ENCODE measurements at regions not wholly inside any gene's neighbourhood (a gene's known extent, or its start where the extent isn't known, plus 50 kb on each side); places are given as distances from the start of the nearest gene placed in this dataset.

GRCh38 chr15:62757535-62757934 lies 285.0 kb upstream of the TPM1 start:
- Mint-ChIP-seq H3K36me3 (ENCODE audit: low read depth) (no peaks in the 10 kb centered on the region), H3K27ac (no peak overlapping the region), H3K4me1 (ENCODE audit: low read depth) (no peaks in the 10 kb centered on the region), H3K9me3 (no peaks in the 10 kb centered on the region), H3K4me3 (no peak overlapping the region), H3K27me3 (ENCODE audit: low read depth) (peaks cover 3% of the 10 kb centered on the region)

GRCh38 chr15:62758126-62758951 lies 284.2 kb upstream of the TPM1 start:
- H3K4me1 Mint-ChIP-seq (ENCODE audit: low read depth), result no peaks in the 10 kb centered on the region
- H3K27ac Mint-ChIP-seq, result no peak overlapping the region
- H3K4me3 Mint-ChIP-seq, result no peak overlapping the region
- H3K27me3 Mint-ChIP-seq (ENCODE audit: low read depth), result peaks cover 3% of the 10 kb centered on the region
- H3K9me3 Mint-ChIP-seq, result no peaks in the 10 kb centered on the region
- H3K36me3 Mint-ChIP-seq (ENCODE audit: low read depth), result no peaks in the 10 kb centered on the region

- Mint-ChIP-seq H3K27ac (no peak overlapping the region), H3K36me3 (ENCODE audit: low read depth) (no peaks in the 10 kb centered on the region), H3K4me1 (ENCODE audit: low read depth) (no peaks in the 10 kb centered on the region), H3K9me3 (no peaks in the 10 kb centered on the region), H3K27me3 (ENCODE audit: low read depth) (peaks cover 3% of the 10 kb centered on the region), H3K4me3 (no peak overlapping the region)
These were observed 283.6 kb upstream of the TPM1 start for GRCh38 chr15:62758952-62759349.

GRCh38 chr15:62760538-62760937 lies 282.0 kb upstream of the TPM1 start:
- H3K4me3 Mint-ChIP-seq, result no peak overlapping the region
- H3K36me3 Mint-ChIP-seq (ENCODE audit: low read depth), result no peaks in the 10 kb centered on the region
- no peaks in the 10 kb centered on the region for H3K4me1 Mint-ChIP-seq (ENCODE audit: low read depth)
- no peak overlapping the region for H3K27ac Mint-ChIP-seq
- H3K27me3 Mint-ChIP-seq (ENCODE audit: low read depth), result peaks cover 3% of the 10 kb centered on the region
- no peaks in the 10 kb centered on the region for H3K9me3 Mint-ChIP-seq

- H3K27ac Mint-ChIP-seq, result no peak overlapping the region
- H3K36me3 Mint-ChIP-seq (ENCODE audit: low read depth), result no peaks in the 10 kb centered on the region
- no peak overlapping the region for H3K4me3 Mint-ChIP-seq
- H3K27me3 Mint-ChIP-seq (ENCODE audit: low read depth), result peaks cover 3% of the 10 kb centered on the region
- H3K9me3 Mint-ChIP-seq, result no peaks in the 10 kb centered on the region
- H3K4me1 Mint-ChIP-seq (ENCODE audit: low read depth), result no peaks in the 10 kb centered on the region
These were observed 276.6 kb upstream of the TPM1 start for GRCh38 chr15:62765916-62766315.

GRCh38 chr15:62766599-62766998 lies 275.9 kb upstream of the TPM1 start:
- Mint-ChIP-seq H3K4me3 (no peak overlapping the region), H3K36me3 (ENCODE audit: low read depth) (no peaks in the 10 kb centered on the region)

GRCh38 chr15:62769604-62770003 lies 272.9 kb upstream of the TPM1 start:
- H3K4me1 Mint-ChIP-seq (ENCODE audit: low read depth), result no peaks in the 10 kb centered on the region
- no peak overlapping the region for H3K27ac Mint-ChIP-seq
- H3K4me3 Mint-ChIP-seq, result no peak overlapping the region
- no peaks in the 10 kb centered on the region for H3K27me3 Mint-ChIP-seq (ENCODE audit: low read depth)
- no peaks in the 10 kb centered on the region for H3K9me3 Mint-ChIP-seq
- H3K36me3 Mint-ChIP-seq (ENCODE audit: low read depth), result no peaks in the 10 kb centered on the region

More at GRCh38 chr15:62766599-62766998, 275.9 kb upstream of the TPM1 start:
- no peaks in the 10 kb centered on the region for H3K9me3 Mint-ChIP-seq
- H3K27ac Mint-ChIP-seq, result no peak overlapping the region
- no peaks in the 10 kb centered on the region for H3K4me1 Mint-ChIP-seq (ENCODE audit: low read depth)
- no peaks in the 10 kb centered on the region for H3K27me3 Mint-ChIP-seq (ENCODE audit: low read depth)

- Mint-ChIP-seq H3K27ac (no peak overlapping the region), H3K36me3 (ENCODE audit: low read depth) (no peaks in the 10 kb centered on the region), H3K4me1 (ENCODE audit: low read depth) (no peaks in the 10 kb centered on the region), H3K9me3 (no peaks in the 10 kb centered on the region), H3K4me3 (no peak overlapping the region), H3K27me3 (ENCODE audit: low read depth) (no peaks in the 10 kb centered on the region)
These were observed 272.4 kb upstream of the TPM1 start for GRCh38 chr15:62770111-62770660.

GRCh38 chr15:62770752-62771151 lies 271.8 kb upstream of the TPM1 start:
- Mint-ChIP-seq H3K4me3 (no peak overlapping the region), H3K27ac (no peak overlapping the region), H3K4me1 (ENCODE audit: low read depth) (no peaks in the 10 kb centered on the region), H3K27me3 (ENCODE audit: low read depth) (no peaks in the 10 kb centered on the region), H3K9me3 (no peaks in the 10 kb centered on the region), H3K36me3 (ENCODE audit: low read depth) (no peaks in the 10 kb centered on the region)

GRCh38 chr15:62771234-62771633 lies 271.3 kb upstream of the TPM1 start:
- H3K4me1 Mint-ChIP-seq (ENCODE audit: low read depth), result no peaks in the 10 kb centered on the region
- H3K27me3 Mint-ChIP-seq (ENCODE audit: low read depth), result no peaks in the 10 kb centered on the region
- no peaks in the 10 kb centered on the region for H3K36me3 Mint-ChIP-seq (ENCODE audit: low read depth)
- no peak overlapping the region for H3K4me3 Mint-ChIP-seq
- no peak overlapping the region for H3K27ac Mint-ChIP-seq
- no peaks in the 10 kb centered on the region for H3K9me3 Mint-ChIP-seq

- no peaks in the 10 kb centered on the region for H3K27me3 Mint-ChIP-seq (ENCODE audit: low read depth)
These were observed 269.0 kb upstream of the TPM1 start for GRCh38 chr15:62773369-62774165.

GRCh38 chr15:62775932-62776331 lies 266.6 kb upstream of the TPM1 start:
- Mint-ChIP-seq H3K9me3 (no peaks in the 10 kb centered on the region), H3K36me3 (ENCODE audit: low read depth) (no peaks in the 10 kb centered on the region), H3K27ac (no peak overlapping the region), H3K4me3 (no peak overlapping the region), H3K4me1 (ENCODE audit: low read depth) (no peaks in the 10 kb centered on the region), H3K27me3 (ENCODE audit: low read depth) (peaks cover 6% of the 10 kb centered on the region)

More at GRCh38 chr15:62773369-62774165, 269.0 kb upstream of the TPM1 start:
- H3K9me3 Mint-ChIP-seq, result no peaks in the 10 kb centered on the region
- H3K4me3 Mint-ChIP-seq, result no peak overlapping the region
- H3K4me1 Mint-ChIP-seq (ENCODE audit: low read depth), result no peaks in the 10 kb centered on the region
- H3K27ac Mint-ChIP-seq, result no peak overlapping the region
- H3K36me3 Mint-ChIP-seq (ENCODE audit: low read depth), result no peaks in the 10 kb centered on the region

- Mint-ChIP-seq H3K27me3 (ENCODE audit: low read depth) (peaks cover 6% of the 10 kb centered on the region), H3K4me3 (no peak overlapping the region), H3K27ac (no peak overlapping the region), H3K36me3 (ENCODE audit: low read depth) (no peaks in the 10 kb centered on the region), H3K4me1 (ENCODE audit: low read depth) (no peaks in the 10 kb centered on the region), H3K9me3 (no peaks in the 10 kb centered on the region)
These were observed 264.9 kb upstream of the TPM1 start for GRCh38 chr15:62777671-62778070.

- H3K9me3 Mint-ChIP-seq, result no peaks in the 10 kb centered on the region
- no peak overlapping the region for H3K4me3 Mint-ChIP-seq
- no peaks in the 10 kb centered on the region for H3K36me3 Mint-ChIP-seq (ENCODE audit: low read depth)
- no peak overlapping the region for H3K27ac Mint-ChIP-seq
- peaks cover 6% of the 10 kb centered on the region for H3K27me3 Mint-ChIP-seq (ENCODE audit: low read depth)
- H3K4me1 Mint-ChIP-seq (ENCODE audit: low read depth), result no peaks in the 10 kb centered on the region
These were observed 263.3 kb upstream of the TPM1 start for GRCh38 chr15:62779036-62779770.
